Liver (tissue), 3 donors: ENCODE measurements at regions not wholly inside any gene's neighbourhood (a gene's known extent, or its start where the extent isn't known, plus 50 kb on each side); places are given as distances from the start of the nearest gene placed in this dataset.

Source experiments
- RAD21 ChIP-seq, 2 donors: IDR thresholded peaks; 2 replicates each; pipeline ENCODE4 v1.6.1; 2016; ENCODE audit warnings: antibody characterized with exemption in 2 of 2, mild to moderate bottlenecking in 2 of 2
- SP1 ChIP-seq: IDR thresholded peaks from 2 replicates; pipeline ENCODE4 v1.6.1; 2018; ENCODE audit warnings: antibody characterized with exemption, mild to moderate bottlenecking
- TAF1 ChIP-seq: conservative IDR thresholded peaks from 2 replicates; pipeline ENCODE4 v1.6.1; 2016; ENCODE audit warnings: antibody characterized with exemption, mild to moderate bottlenecking
- TF ChIP-seq, protein P1 (sequence below): IDR thresholded peaks from 2 replicates; pipeline ENCODE4 v1.6.1; 2016; ENCODE audit warnings: antibody characterized with exemption
- TF ChIP-seq, protein P2 (sequence below): fragments of 150-350 bp; IDR thresholded peaks from 2 replicates; pipeline ENCODE4 v1.5.1; 2017; ENCODE audit warnings: improper control_type of control experiment, low read depth, low read length; ENCODE audit not compliant: missing input control
- TF ChIP-seq, protein P3 (sequence below): IDR thresholded peaks from 2 replicates; pipeline ENCODE4 v1.6.1; 2016; ENCODE audit warnings: antibody characterized with exemption
- donor health status: healthy.
- donor health status: healthy.

DNA sequence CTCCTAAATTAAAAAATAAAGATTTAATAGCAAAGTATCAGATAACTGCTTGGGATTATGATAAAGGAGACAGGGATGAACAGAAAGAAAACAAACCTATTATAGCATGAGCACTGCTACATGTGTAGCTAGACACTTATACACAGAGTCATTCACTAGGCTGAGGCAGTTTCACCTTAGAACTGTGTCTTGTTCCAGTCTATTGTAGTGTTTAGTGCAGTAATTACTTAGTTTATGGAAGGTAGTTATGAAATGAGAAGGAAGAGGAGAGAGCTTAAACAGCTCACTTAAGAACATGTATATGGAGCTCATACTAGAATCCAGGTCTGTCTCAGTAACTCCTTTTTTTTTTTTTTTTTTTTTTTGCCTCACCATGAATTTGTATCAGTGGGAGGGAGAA lies 441.4 kb downstream of the PDCD6IP start:
- TF ChIP-seq, protein P1, sequence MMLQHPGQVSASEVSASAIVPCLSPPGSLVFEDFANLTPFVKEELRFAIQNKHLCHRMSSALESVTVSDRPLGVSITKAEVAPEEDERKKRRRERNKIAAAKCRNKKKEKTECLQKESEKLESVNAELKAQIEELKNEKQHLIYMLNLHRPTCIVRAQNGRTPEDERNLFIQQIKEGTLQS = no peak
- TF ChIP-seq, protein P2, sequence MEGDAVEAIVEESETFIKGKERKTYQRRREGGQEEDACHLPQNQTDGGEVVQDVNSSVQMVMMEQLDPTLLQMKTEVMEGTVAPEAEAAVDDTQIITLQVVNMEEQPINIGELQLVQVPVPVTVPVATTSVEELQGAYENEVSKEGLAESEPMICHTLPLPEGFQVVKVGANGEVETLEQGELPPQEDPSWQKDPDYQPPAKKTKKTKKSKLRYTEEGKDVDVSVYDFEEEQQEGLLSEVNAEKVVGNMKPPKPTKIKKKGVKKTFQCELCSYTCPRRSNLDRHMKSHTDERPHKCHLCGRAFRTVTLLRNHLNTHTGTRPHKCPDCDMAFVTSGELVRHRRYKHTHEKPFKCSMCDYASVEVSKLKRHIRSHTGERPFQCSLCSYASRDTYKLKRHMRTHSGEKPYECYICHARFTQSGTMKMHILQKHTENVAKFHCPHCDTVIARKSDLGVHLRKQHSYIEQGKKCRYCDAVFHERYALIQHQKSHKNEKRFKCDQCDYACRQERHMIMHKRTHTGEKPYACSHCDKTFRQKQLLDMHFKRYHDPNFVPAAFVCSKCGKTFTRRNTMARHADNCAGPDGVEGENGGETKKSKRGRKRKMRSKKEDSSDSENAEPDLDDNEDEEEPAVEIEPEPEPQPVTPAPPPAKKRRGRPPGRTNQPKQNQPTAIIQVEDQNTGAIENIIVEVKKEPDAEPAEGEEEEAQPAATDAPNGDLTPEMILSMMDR = no peak
- TF ChIP-seq SP1 = no peak
- no peak for TF ChIP-seq RAD21 (IDR thresholded peaks at IDR 0.05)
- TF ChIP-seq TAF1 = no peak
- TF ChIP-seq, protein P3, sequence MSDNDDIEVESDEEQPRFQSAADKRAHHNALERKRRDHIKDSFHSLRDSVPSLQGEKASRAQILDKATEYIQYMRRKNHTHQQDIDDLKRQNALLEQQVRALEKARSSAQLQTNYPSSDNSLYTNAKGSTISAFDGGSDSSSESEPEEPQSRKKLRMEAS = no peak
